Activated T-cell treated with anti-CD3 and anti-CD28 coated beads for 1 hour (primary cell): ENCODE measurements at regions not wholly inside any gene's neighbourhood (a gene's known extent, or its start where the extent isn't known, plus 50 kb on each side); places are given as distances from the start of the nearest gene placed in this dataset.

Experiments
- DNase-seq: peaks from one replicate; pipeline ENCODE4 v3.0.0-alpha.2; 2020; ENCODE audit warnings: low read depth

GRCh38 chr22:22037740-22038139 lies 55.2 kb upstream of the TOP3B start:
- DNase-seq = no peak

GRCh38 chr22:22037229-22037628 lies 54.6 kb upstream of the TOP3B start:
- no peak for DNase-seq

- DNase-seq = no peak
These were observed 54.0 kb upstream of the TOP3B start for GRCh38 chr22:22036588-22036987.

GRCh38 chr22:22035771-22036314 lies 53.3 kb upstream of the TOP3B start:
- DNase-seq = no peak

- no peak for DNase-seq
These were observed 52.6 kb upstream of the TOP3B start for GRCh38 chr22:22035203-22035602.

- DNase-seq = no peak
These were observed 52.0 kb upstream of the TOP3B start for GRCh38 chr22:22034469-22035132.

- no peak for DNase-seq
These were observed 51.3 kb upstream of the TOP3B start for GRCh38 chr22:22033803-22034468.

GRCh38 chr22:22032906-22033802 lies 50.6 kb upstream of the TOP3B start:
- DNase-seq = no peak

GRCh38 chr22:22032099-22032905 lies 49.7 kb upstream of the TOP3B start:
- DNase-seq = no peak
